ENCODE measurements at regions not wholly inside any gene's neighbourhood (a gene's known extent, or its start where the extent isn't known, plus 50 kb on each side); places are given as distances from the start of the nearest gene placed in this dataset.

DNA sequence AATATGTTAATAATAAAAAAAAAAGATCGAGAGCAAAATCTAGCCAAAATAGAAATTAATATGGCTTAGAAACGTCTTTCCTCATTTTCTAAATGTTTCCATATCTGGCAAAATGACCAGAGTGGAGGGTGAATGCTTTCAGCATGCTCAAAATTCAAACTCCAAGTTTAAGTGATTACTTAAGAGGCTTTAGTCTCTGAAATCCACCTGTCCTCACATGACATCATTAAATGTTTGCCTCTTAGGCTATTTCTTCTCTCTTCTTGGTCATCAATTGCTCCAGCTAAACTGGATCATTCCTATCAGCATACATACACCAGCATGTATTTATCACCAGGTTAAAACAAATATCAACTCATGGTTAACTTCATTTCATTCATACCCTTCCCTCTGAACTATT is 54.5 kb upstream of the ATXN3L start:
- Histone ChIP-seq H3T11ph (ENCODE audit: low read length) (no peak overlapping the region), H4K20me1 (ENCODE audit: control insufficient read depth, insufficient read depth, insufficient read length) (no peaks in the 10 kb centered on the region), H2AFZ (ENCODE audit: low read length) (no peak overlapping the region), H3K9ac (ENCODE audit: extremely low read depth, insufficient read length, low read length) (no peak overlapping the region), H3K14ac (ENCODE audit: insufficient read depth, low read length) (no peak overlapping the region), H2BK12ac (ENCODE audit: insufficient read length, low read depth, low read length) (no peak overlapping the region), H4K5ac (ENCODE audit: insufficient read length, low read depth, low read length) (no peak overlapping the region), H2BK20ac (ENCODE audit: low read depth, low read length, poor library complexity, severe bottlenecking) (no peak overlapping the region), H3K4me1 (ENCODE audit: insufficient read depth, low read length) (no peaks in the 10 kb centered on the region; the same call in 1 of the 2 replicates), H3K27me3 (ENCODE audit: insufficient read depth, low read length) (no peaks in the 10 kb centered on the region), H2BK120ac (ENCODE audit: low read depth, low read length, poor library complexity, severe bottlenecking) (no peak overlapping the region), H4K8ac (replicated peaks; ENCODE audit: insufficient read length, low read depth, low read length) (no peak overlapping the region), H2BK5ac (ENCODE audit: insufficient read length, low read length) (no peak overlapping the region), H3K56ac (ENCODE audit: insufficient read length, low read depth, low read length) (no peak overlapping the region), H3K4me2 (ENCODE audit: insufficient read depth, insufficient read length, low read length) (no peak overlapping the region), H3K9me3 (ENCODE audit: control insufficient read depth, low read depth, low read length) (no peaks in the 10 kb centered on the region), H3K79me2 (ENCODE audit: insufficient read depth, low read length) (no peaks in the 10 kb centered on the region), H3K79me1 (ENCODE audit: insufficient read depth, low read depth, low read length, poor library complexity, severe bottlenecking) (no peaks in the 10 kb centered on the region), H4K91ac (ENCODE audit: insufficient read length, low read depth, low read length) (no peak overlapping the region), H3K27ac (ENCODE audit: insufficient read length, low read depth, low read length) (no peak overlapping the region), H3K4ac (ENCODE audit: low read depth, low read length) (no peak overlapping the region), H3K23me2 (ENCODE audit: insufficient read length, low read depth, low read length, poor library complexity, severe bottlenecking) (no peaks in the 10 kb centered on the region), H3K18ac (ENCODE audit: insufficient read length, low read depth, low read length) (no peak overlapping the region), H3K23ac (ENCODE audit: insufficient read length, low read depth, low read length) (no peak overlapping the region), H2BK15ac (ENCODE audit: low read depth, low read length) (no peak overlapping the region), H2AK5ac (ENCODE audit: insufficient read length, low read length) (no peak overlapping the region)
- Mint-ChIP-seq H3K4me1 (peaks cover 7 to 8% of the 10 kb centered on the region in 2 experiments), H3K27ac (no peak overlapping the region), H3K36me3 (ENCODE audit: insufficient read depth in 1 of 3, low read depth in 3 of 3) (no peaks in the 10 kb centered on the region; a peak in 3 of 7 replicates), H3K4me3 (no peak overlapping the region), H3K9me3 (peaks cover 46 to 47% of the 10 kb centered on the region in 2 experiments), H3K27me3 (ENCODE audit: low read depth) (no peaks in the 10 kb centered on the region)
- no CpG with 5 or more reads among the region's 2 CpGs for WGBS (ENCODE audit: extremely low coverage, insufficient read length, low lambda C conversion rate)
- no peak for DNase-seq
- TF ChIP-seq, protein P1, sequence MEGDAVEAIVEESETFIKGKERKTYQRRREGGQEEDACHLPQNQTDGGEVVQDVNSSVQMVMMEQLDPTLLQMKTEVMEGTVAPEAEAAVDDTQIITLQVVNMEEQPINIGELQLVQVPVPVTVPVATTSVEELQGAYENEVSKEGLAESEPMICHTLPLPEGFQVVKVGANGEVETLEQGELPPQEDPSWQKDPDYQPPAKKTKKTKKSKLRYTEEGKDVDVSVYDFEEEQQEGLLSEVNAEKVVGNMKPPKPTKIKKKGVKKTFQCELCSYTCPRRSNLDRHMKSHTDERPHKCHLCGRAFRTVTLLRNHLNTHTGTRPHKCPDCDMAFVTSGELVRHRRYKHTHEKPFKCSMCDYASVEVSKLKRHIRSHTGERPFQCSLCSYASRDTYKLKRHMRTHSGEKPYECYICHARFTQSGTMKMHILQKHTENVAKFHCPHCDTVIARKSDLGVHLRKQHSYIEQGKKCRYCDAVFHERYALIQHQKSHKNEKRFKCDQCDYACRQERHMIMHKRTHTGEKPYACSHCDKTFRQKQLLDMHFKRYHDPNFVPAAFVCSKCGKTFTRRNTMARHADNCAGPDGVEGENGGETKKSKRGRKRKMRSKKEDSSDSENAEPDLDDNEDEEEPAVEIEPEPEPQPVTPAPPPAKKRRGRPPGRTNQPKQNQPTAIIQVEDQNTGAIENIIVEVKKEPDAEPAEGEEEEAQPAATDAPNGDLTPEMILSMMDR (conservative IDR thresholded peaks at IDR 0.05), result no peak

All from H9 (cell line).